Progenitor cell of endocrine pancreas (in vitro differentiated cells): ENCODE measurements at regions not wholly inside any gene's neighbourhood (a gene's known extent, or its start where the extent isn't known, plus 50 kb on each side); places are given as distances from the start of the nearest gene placed in this dataset.
A peak's percentile ranks its signal among the peaks of the same experiment; 100 is the strongest.
"Not testable (repeated sequence)": the region's sequence is repeated elsewhere in the genome, so short reads cannot be mapped to it uniquely, and the experiment has no call there.

Experiments used
- DNase-seq: peaks from one replicate; pipeline ENCODE4 v3.0.0; 2021; ENCODE audit warnings: low spot score; ENCODE audit not compliant: unreplicated experiment
- H3K27ac Mint-ChIP-seq: 2 replicates; pipeline ENCODE4 v1.8.0; 2021; ENCODE audit warnings: mild to moderate bottlenecking, moderate library complexity, mixed read lengths
- H3K27me3 Mint-ChIP-seq: 2 replicates; pipeline ENCODE4 v1.8.0; 2021; ENCODE audit warnings: mixed read lengths
- H3K36me3 Mint-ChIP-seq: 2 replicates; pipeline ENCODE4 v1.8.0; 2022; ENCODE audit warnings: mixed read lengths; ENCODE audit not compliant: insufficient read depth
- H3K4me1 Mint-ChIP-seq: 2 replicates; pipeline ENCODE4 v1.8.0; 2021; ENCODE audit warnings: low read depth, mixed read lengths
- H3K4me3 Mint-ChIP-seq: 2 replicates; pipeline ENCODE4 v1.8.0; 2021; ENCODE audit warnings: low read depth, mild to moderate bottlenecking, moderate library complexity, mixed read lengths
- H3K9me3 Mint-ChIP-seq: 2 replicates; pipeline ENCODE4 v1.8.0; 2021; ENCODE audit warnings: low read depth, mixed read lengths
- CTCF ChIP-seq: fragments of 200-600 bp; sonication (generic); IDR thresholded peaks from one replicate; pipeline ENCODE4 v1.5.0; 2021; ENCODE audit warnings: antibody characterized with exemption, mild to moderate bottlenecking; ENCODE audit not compliant: unreplicated experiment

DNA sequence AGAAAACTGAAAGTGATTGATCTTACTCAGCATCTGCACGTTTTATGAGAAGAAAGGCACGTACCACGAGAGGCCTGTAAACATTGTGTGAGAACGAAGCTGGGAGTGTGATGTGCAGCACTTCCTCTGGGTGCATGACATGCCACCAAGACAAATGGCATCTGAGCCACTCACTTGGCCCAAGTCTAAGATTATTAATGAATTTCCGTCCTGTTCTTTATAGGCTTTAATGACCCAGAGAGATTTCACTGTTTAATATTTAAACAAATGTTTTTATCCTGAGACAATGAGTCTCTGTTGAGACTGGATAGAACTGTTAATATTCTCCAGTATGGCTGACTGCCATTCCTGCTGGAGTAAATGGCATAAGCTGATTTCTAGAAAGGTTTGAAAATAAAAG lies 172.6 kb upstream of the PHACTR1 start:
- Mint-ChIP-seq H3K36me3 (peaks cover 3% of the 10 kb centered on the region), H3K9me3 (peaks cover 9% of the 10 kb centered on the region), H3K4me1 (peaks cover 20% of the 10 kb centered on the region), H3K27ac (peak overlapping the region; percentile 85), H3K4me3 (peak overlapping the region; percentile 1), H3K27me3 (no peaks in the 10 kb centered on the region)
- DNase-seq, result no peak
- no peak for TF ChIP-seq CTCF

DNA sequence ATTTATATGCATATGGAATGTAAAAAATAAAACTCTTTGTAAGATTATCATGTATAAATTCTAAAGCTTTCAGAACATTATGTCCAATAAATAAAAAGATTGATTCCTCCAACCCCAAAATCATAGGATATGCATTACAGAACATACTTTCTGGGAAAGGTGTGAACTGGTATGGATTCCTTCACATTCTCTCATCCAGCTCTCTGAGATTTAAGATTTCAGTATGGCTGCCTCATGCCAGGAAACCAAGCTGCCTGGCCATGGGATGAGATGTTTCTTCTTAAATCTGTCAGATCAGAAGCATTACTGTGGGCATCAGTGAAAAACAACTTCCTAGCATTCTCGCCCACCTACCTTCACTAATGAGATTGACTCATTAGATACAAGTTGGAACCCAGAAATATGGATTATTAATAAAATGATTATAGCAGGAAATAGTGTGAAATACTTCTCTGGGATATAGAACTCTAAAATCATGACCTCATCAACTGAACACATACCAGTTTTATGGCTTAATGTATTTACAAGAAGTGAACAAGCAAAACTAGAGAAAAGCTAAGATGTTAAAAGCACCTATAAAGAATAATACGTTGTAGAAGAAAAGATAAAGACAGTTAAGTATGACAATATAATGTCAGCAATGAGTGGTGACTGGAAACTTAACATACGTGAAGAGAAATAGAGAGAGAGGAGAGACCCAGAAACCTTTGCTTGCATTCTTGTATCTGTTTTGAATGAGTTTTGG lies 171.6 kb upstream of the PHACTR1 start:
- Mint-ChIP-seq H3K9me3 (peaks cover 9% of the 10 kb centered on the region), H3K4me1 (peaks cover 20% of the 10 kb centered on the region), H3K4me3 (no peak overlapping the region), H3K36me3 (peaks cover 3% of the 10 kb centered on the region), H3K27me3 (no peaks in the 10 kb centered on the region), H3K27ac (no peak overlapping the region)
- DNase-seq, result no peak
- no peak for TF ChIP-seq CTCF

DNA sequence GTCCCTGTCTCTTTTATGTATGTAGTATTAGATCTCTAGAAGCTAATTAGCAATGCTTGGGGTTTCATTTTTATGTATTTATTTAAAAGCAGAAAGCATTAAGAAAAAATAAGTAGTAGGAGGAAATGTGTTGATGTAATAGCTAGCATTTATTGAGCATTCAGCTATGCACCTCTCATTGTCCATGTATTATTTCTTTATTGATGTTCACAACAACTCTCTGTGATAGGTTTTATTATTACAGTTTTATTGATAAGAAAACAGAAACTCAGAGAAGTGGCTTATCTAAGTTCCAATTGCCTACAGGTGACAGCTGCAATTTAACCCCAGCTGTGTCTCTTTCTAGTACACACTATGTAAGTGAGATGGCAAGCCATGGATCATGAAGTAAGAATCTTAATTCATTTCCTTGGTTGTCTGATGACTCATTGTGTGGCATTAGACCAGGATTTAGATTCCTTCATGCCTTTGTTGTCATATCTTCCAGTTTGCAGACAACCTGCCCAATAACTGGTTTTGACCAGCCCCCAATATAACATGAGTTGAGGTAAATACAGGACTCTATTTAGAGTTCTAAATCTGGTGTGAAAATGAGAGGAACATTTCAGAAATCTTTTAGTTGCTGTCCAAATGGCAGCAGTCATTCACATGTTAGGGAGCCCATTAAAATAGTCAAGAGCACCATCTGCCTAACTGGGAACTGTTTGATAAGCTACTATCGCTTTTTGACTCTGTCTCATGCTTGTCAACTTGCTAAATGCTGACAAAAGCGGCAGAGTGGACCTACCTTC lies 170.8 kb upstream of the PHACTR1 start:
- Mint-ChIP-seq H3K4me3 (no peak overlapping the region), H3K4me1 (peaks cover 20% of the 10 kb centered on the region), H3K9me3 (peaks cover 9% of the 10 kb centered on the region), H3K36me3 (peaks cover 3% of the 10 kb centered on the region), H3K27me3 (no peaks in the 10 kb centered on the region), H3K27ac (no peak overlapping the region)
- no peak for DNase-seq
- TF ChIP-seq CTCF, result no peak

- DNase-seq, result no peak
- peaks cover 20% of the 10 kb centered on the region for H3K4me1 Mint-ChIP-seq
- peaks cover 3% of the 10 kb centered on the region for H3K36me3 Mint-ChIP-seq
- no peak overlapping the region for H3K27ac Mint-ChIP-seq
- H3K27me3 Mint-ChIP-seq, result no peaks in the 10 kb centered on the region
- no peak for TF ChIP-seq CTCF
- no peak overlapping the region for H3K4me3 Mint-ChIP-seq
- peaks cover 9% of the 10 kb centered on the region for H3K9me3 Mint-ChIP-seq
Measured at GRCh38 chr6:12546410-12547002, 170.1 kb upstream of the PHACTR1 start.

DNA sequence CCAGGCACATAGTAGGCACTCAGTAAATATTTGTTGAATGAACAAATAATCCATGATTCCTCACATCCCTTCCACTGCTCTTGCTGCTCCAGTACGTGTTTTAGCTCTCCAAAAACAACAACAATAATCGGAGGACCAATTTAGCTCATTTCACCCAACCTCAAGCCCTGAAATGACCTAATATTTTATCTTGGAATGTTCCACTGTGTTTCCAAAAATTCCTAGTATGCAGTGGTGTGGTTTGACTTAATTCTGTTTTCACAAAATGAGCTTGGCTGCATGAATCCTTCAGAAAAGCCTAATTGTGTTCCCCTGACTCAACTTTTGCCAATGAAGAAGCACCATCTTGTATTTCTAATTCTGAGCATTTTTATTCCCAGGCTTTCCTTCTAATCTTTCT lies 168.0 kb upstream of the PHACTR1 start:
- Mint-ChIP-seq H3K27me3 (peaks cover 3% of the 10 kb centered on the region), H3K9me3 (peaks cover 3% of the 10 kb centered on the region), H3K27ac (no peak overlapping the region), H3K36me3 (peaks cover 1% of the 10 kb centered on the region), H3K4me3 (no peak overlapping the region), H3K4me1 (peaks cover 19% of the 10 kb centered on the region)
- DNase-seq, result no peak
- TF ChIP-seq CTCF, result no peak

DNA sequence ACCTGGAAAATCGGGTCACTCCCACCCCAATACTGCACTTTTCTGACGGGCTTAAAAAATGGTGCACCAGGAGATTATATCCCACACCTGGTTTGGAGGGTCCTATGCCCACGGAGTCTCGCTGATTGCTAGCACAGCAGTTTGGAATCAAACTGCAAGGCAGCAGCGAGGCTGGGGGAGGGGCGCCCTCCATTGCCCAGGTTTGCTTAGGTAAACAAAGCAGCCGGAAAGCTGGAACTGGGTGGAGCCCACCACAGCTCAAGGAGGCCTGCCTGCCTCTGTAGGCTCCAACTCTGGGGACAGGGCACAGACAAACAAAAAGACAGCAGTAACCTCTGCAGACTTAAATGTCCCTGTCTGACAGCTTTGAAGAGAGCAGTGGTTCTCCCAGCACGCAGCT lies 167.1 kb upstream of the PHACTR1 start:
- not testable (repeated sequence) for H3K9me3 Mint-ChIP-seq, H3K36me3 Mint-ChIP-seq, H3K27ac Mint-ChIP-seq, H3K4me3 Mint-ChIP-seq, H3K27me3 Mint-ChIP-seq, DNase-seq
- peaks cover 11% of the 10 kb centered on the region for H3K4me1 Mint-ChIP-seq

DNA sequence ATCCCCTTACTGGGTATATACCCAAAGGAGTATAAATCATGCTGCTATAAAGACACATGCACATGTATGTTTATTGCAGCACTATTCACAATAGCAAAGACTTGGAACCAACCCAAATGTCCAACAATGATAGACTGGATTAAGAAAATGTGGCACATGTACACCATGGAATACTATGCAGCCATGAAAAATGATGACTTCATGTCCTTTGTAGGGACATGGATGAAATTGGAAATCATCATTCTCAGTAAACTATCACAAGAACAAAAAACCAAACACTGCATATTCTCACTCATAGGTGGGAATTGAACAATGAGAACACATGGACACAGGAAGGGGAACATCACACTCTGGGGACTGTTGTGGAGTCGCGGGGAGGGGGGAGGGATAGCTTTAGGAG lies 161.7 kb upstream of the PHACTR1 start:
- H3K4me3 Mint-ChIP-seq, H3K9me3 Mint-ChIP-seq, H3K27me3 Mint-ChIP-seq, DNase-seq, H3K27ac Mint-ChIP-seq, H3K36me3 Mint-ChIP-seq, H3K4me1 Mint-ChIP-seq: not testable (repeated sequence)
